GM12891 (cell line): ENCODE measurements at regions not wholly inside any gene's neighbourhood (a gene's known extent, or its start where the extent isn't known, plus 50 kb on each side); places are given as distances from the start of the nearest gene placed in this dataset.

Experiments used
- POLR2A ChIP-seq: IDR thresholded peaks from 2 replicates; pipeline ENCODE4 v1.6.1; 2011; ENCODE audit warnings: low read depth, low read length, control low read depth
- SPI1 ChIP-seq: IDR thresholded peaks from 2 replicates; pipeline ENCODE4 v1.6.1; 2011; ENCODE audit warnings: low read depth, low read length, control low read depth
- TAF1 ChIP-seq: IDR thresholded peaks from 2 replicates; pipeline ENCODE4 v1.6.1; 2011; ENCODE audit warnings: low read depth, low read length, control low read depth

- no peak for TF ChIP-seq POLR2A
- no peak for TF ChIP-seq TAF1
- no peak for TF ChIP-seq SPI1
These were observed 137.3 kb downstream of the ZNF281 start for GRCh38 chr1:200272481-200273068.
